Stimulated activated CD8-positive, alpha-beta memory T cell treated with anti-CD3 and anti-CD28 coated beads, Interleukin-15, amount 100 ng/mL, for 48 hours (primary cell): ENCODE measurements at regions not wholly inside any gene's neighbourhood (a gene's known extent, or its start where the extent isn't known, plus 50 kb on each side); places are given as distances from the start of the nearest gene placed in this dataset.
"Not testable (repeated sequence)": the region's sequence is repeated elsewhere in the genome, so short reads cannot be mapped to it uniquely, and the experiment has no call there.

Experiments used
- DNase-seq, 2 donors: peaks; one replicate each; pipeline ENCODE4 v3.0.0-alpha.2; 2020; ENCODE audit warnings: low read depth in 2 of 2

DNA sequence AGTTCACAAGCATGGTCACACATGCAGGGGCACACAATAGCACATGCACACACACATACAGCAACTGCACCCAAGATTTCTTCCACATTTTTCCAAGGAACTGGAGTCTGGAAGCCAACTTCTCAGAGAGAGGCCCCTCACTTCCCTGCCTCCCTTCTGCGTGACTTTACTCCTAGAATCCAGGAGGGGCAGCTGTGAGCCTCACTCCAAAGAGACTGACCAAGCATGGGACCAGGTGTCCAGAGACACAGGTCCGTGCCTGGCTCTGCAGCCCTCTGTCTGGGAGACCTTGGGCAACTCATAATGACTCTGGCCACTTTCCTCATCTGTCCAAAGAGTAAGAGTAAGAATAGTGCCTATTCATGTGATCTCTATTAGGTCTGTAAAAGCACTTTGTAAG lies 104.7 kb upstream of the TMEM132E start:
- no peak for DNase-seq

DNA sequence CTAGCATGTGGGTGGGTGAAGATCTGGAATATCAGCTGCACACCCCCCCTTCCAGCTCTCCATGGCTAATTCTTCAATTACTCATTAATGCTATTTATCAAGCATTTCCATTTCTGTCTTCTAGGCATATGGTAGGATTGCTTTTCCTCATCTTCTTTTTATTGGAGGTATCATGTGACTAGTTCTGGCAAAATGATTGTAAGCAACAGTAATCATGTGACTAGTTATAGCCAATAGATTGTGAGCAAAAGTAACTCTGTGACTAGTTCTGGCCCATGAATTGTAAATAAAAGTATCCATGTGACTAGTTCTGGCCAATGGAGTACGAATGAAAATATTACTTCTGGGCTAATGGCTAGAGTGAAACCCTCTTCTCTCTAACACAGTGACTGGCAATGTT lies 107.0 kb upstream of the TMEM132E start:
- DNase-seq = no peak

DNA sequence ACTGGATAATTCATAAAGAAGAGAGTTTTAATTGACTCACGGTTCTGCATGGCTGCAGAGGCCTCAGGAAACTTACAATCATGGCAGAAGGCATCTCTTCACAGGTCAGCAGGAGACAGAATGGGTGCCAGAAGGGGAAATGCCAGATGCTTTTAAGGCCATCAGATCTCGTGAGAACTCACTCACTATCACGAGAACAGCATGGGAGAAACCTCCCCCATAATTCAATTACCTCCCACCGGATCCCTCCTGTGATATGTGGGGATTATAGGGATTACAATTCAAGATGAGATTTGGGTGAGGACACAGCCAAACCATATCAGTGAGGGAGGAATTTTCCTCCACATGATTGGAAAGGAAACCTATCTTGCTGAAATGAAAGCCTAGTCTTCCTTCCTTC lies 108.1 kb upstream of the TMEM132E start:
- DNase-seq = not testable (repeated sequence)

DNA sequence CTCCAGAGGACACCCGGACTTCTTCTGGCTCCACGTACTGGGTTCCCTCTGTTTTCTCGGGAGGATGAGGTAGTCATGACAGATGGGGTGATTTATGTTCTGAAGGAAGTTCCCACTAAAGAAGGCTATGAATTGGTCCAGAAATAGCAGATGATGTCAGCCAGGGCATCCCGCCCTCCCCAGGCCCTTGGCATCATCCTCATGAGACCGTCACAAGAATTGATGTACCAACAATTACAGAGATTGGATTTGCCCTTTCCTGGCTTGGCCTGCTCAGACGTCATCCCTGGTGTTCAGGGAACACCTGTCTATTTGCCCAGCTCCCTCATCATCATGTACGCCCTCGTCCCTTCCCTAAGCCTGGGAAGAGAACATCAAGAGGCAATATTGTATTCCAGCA lies 102.8 kb upstream of the CCL1 start:
- no peak for DNase-seq

DNA sequence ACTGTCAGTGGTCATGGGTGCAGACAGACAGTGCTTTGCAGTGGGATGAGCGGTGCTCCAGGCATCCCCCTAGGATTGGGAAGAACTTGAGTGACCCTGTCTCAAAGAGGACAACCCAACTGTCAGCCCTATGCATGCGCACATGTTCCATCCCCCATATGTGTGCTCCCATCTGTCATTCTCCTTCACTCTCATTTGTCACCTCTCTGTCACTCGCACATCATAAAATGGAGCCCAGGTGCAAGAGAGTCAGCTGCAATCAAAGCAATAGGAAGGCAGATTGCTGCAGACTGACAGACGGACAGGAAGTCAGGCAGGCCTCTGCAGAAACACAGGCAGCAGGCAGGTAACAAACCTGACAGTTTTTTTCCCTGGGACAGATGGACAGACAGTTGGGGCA lies 101.8 kb upstream of the CCL1 start:
- no peak for DNase-seq

DNA sequence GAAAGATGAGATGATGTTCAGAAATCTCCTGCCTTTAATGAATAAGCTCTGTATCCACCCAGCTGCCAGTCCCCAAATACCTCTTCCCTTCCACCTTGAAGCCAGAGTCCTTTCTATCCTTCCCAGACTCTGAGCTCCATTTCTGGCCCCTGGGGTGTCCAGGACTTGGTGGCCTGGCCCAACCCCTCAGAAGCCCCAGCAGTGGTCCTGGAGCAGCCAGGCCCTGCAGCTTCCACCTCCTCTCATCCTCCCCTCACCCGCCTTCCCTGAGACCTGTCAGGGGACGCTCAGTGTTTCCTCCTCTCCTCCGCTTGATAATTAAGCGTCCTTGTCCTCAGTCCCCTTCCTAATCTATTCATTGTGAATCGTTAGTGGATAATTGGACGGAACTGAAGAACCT lies 95.2 kb upstream of the CCL1 start:
- DNase-seq = no peak

DNA sequence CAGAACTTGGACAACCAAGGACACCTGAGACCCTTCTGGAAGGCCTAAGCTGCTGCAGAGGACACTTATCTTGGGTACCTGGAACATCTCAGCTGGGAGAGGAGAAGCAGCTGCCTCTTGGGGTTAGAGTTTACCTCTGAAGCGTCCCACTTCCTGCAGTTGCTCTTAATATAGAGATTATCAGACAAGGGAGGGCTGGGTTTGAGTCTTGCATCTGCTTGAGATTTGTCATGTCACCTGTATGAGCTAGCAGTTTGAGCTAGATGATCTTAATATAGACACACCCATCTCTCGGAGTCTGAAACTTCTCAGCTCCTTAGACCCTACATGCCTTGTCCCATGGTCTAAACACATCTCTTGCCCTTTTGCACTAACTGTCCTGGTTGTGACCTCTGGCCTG lies 93.1 kb upstream of the CCL1 start:
- no peak for DNase-seq

DNA sequence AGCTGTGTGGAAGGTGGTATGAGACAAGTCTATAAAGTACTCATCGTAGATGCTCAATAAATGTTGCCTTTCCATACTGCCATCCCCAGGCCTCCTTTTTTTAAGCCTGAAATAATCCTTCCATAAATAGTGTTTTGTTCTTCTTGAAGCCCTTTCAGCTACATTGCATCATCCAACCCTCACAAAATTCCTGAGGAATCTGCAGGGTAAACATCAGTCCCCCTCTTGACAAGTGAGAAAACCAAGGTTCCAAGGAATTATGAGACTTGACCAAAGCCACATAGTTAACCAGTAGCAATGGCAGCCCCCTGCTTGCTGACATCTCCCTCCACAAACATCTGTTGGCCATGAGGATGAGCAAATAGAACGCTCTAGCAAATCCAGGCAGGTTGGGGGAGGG lies 89.7 kb upstream of the CCL1 start:
- no peak for DNase-seq

DNA sequence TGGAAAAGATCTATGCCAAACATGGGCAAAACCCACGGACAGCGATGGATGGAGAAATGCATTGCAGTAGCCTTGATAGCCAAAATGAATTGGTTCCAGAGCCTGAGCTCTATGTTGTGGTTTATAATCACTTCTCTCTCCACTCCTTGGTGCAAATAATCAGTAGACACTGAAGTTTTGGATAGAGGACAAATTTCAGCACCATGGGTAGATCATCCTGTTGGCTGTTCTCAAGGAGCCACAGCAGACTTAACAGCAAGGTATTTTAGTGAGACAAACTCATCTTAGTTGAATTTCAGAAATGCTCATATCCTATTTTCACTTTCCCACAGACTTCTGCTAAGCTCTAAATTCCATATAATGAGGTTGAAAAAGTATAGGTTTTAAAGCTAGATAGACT lies 88.3 kb upstream of the CCL1 start:
- DNase-seq = no peak

DNA sequence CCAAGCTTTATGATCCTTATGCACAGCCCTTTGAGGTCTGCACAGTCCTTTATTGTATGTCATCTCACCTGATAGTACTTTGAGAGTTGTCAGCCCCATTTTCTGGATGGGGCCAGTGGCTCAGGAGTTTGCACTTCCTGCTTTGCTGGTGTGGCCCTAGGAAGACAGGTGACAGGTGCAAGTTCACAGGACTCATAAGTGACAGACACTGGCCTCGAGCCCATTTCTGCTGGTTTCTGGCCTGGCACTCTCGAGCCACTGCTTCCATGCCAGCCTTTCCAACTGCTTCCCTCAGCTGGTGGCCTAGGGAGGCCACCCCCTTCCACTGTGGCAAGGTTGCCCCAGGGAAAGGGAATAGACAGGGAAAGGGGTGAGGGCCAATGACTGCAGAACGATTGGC lies 84.4 kb upstream of the CCL1 start:
- no peak for DNase-seq

DNA sequence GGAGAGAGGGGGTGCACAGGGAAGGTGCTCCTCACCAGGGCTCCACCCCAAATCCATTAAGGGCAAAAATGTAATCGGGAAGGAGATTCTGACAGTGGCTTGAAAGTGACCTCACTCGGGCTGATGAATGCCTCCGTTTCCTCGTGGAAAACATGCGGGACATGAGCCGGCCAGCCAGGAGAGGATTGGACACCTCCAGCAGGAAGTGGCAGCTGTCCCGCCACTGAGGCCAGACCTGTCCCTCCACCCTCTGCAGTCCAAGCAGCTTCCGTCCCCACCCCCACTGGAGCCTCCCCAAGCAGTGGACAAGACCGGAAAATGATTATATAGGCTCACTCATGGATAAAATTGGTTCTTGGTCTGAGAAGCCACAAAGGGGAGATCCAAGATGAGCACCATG lies 82.1 kb upstream of the CCL1 start:
- no peak for DNase-seq

DNA sequence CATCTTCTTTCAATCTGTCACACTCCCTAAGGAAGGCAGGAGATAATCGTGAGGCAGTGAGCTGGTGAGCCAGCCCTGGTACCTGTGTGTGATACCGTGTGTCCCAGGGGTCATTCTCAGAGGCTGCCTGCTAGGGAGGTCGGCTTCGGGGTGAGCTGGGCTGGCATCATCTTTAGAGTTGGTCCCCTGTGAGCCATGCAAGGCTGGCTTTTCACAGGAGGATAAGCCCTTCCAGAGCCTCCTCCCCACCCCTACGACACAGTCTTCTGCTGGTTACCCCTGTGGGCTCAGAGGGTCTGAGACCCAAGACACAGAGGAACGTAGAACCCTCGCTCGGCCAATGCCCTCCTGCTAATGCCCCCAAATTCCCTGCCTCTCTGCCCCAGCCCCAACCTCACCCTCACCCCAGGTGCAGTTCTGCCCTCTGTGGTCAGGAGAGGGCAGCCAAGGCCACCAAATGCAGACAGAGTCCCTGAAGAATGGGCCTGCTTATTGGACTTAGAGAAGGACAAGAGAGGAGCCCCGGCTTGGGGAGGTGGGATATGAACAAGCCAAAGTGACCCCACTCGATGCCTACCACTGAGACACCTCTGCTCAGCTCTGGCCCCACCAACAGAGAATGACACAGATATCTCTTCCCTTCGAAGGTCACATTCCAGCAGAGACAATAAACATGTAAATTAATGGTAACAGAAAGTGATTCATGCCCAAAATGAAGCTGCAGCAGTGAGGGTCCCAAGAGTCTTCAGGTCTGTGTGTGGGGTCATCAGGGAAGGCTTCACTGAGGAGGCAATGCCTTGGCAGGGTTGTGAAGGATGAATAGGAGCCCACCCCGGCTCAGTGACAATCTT lies 80.8 kb upstream of the CCL1 start:
- DNase-seq = no peak

DNA sequence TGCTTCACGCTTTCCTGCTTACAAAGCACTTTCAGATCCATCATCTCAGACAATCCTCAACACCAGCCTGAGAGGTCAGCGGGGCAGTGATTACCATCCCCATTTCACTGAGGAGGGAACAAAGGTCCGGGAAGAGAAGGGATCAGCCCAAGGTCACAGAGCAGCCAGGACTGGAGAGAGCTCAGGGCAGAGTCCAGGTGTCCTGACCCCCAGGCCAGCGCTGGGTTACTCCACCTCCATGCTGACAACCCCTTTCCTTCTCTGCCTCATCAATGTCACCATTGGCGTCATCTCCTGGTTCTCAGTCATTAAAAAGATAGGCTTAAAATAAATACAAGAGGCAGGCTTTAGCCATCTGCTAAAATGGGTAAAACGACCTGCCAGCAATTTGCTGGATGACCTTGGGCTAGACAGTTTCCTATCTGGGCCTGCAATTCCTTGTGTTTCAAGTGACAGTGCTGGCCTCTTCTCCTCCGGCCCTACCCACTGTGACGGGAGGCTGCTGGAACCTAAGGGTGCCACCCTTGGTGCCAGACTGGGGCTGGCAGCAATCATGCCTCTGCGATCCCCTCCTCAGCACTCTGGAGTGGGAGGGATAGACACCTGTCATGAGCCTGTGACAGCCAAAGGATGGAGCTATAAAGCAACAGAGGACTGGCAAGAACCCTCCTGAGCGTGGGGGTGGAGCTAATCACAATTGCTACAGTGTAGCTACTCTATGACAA lies 79.5 kb upstream of the CCL1 start:
- no peak for DNase-seq

DNA sequence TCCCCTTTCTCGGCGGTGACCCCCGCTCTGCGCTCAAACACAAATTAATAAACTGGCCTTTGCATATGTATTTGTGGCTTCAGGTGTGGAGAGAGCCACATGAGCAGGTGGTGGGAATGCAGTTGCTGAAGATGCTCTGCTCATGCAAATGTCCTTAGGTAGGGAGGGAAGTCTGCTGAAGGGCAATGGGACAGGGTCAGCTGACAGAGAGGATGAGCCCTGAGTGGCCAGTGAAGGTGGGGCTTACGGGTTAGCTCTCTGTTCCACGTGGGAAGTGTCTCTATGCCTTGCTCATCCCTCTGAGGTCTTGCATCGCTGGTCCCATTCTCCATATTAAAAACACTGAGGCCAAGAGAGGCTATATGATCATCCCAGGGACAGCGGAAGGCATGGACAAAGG lies 74.2 kb upstream of the CCL1 start:
- no peak for DNase-seq

DNA sequence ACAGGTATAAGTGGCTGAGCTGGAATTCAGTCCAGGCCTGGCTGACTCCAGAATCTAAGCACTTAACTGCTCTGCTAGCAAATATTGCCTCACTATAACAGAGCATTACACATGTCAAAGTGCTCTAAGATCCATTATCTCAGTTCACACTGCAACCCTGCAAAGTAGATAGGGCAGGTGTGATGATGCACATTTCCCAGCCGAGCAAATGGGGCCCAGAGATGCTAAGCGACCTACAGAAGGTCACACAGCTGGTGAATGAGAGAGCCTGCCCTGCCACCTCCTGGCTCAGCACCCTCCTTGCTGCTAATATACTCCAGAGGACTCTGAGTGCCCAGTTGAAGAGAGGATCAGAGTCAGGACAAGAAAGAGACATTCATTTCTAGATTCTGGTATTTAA lies 73.6 kb upstream of the CCL1 start:
- no peak for DNase-seq

DNA sequence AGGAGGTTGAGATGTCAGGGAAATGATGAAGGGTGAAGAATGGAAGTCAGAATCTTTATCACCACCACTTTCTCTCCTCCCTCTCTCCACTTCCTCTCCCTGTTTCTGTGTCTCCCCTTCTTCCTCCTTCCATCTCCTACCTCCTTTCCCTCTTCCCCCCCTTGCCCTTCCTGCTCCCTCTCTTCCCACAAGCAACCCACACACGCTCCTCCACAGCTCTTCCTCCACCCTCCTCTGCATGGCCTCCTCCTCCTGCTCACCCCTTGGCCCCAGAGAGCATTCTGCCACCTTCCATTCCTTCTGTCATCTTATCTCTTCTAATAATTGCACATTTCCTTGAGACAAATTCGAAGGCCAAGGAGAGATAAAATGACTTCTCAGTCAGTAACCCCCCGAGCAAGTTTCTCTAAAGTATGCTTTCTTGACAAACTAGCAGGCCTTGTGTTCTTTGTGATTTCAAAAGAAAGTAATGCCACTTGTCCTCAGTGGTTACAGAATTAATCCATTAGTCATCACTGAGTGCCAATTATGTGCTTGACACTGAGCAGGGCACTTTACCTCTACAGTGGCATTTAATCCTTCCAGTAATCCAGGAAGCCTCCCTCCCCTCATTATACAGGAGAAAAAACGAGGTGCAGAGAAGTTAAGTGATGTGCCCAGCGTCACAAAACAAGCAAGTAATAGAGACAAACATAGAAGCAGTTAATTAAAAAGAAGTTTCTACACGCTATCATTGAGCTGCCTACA lies 72.3 kb upstream of the CCL1 start:
- DNase-seq = no peak

DNA sequence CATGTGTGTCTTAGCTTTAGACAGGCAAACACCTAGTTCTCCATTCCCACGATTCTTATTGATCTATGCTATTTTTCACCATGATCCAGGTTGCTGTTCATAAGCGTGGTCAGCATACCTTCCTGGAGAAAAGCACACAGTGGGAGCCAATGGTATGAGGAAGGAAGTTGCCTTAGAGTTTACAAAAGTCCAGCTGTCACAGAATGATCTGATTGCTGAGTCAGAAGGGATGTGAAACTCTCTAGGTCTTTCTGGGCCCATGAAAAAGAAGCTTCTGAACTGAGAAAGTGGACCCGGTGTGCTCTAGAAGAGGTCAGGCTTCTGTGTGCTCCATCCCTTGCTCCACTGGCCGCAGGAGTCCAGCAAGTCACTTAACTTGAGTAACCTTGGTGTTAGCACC lies 71.0 kb upstream of the CCL1 start:
- DNase-seq = no peak

DNA sequence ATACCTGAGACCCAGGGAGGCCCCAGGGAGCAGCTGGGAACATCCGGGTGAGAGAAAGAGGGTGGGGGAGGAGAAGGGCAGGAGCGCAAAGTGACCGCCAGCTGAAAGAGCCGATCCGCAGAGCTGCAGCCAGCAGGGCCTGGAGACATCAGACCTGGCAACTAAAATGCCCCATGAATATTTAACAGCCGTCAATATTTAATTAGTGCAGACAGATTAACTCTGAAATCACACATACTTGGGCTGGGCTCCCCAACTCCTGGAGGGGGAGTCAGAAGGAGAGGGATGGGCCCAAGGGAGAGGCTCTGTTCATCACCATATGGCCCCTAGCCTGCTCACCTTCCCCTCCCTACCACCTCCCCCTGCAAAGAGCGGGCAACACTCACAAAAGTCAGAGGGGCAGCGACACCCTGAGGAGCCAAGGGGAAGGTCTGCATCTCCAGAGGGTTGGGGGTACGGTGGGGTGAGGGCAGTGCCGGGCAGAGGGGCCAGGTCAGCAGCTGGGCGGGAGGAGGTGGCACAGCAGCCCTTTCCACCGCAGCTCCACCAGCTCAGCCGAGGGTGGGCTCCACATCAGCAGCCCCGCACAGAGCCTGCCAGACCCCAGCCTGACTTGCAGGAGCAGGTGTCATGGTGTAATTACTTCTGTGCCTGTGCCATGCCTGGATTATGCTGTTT lies 61.9 kb upstream of the CCL1 start:
- no peak for DNase-seq

DNA sequence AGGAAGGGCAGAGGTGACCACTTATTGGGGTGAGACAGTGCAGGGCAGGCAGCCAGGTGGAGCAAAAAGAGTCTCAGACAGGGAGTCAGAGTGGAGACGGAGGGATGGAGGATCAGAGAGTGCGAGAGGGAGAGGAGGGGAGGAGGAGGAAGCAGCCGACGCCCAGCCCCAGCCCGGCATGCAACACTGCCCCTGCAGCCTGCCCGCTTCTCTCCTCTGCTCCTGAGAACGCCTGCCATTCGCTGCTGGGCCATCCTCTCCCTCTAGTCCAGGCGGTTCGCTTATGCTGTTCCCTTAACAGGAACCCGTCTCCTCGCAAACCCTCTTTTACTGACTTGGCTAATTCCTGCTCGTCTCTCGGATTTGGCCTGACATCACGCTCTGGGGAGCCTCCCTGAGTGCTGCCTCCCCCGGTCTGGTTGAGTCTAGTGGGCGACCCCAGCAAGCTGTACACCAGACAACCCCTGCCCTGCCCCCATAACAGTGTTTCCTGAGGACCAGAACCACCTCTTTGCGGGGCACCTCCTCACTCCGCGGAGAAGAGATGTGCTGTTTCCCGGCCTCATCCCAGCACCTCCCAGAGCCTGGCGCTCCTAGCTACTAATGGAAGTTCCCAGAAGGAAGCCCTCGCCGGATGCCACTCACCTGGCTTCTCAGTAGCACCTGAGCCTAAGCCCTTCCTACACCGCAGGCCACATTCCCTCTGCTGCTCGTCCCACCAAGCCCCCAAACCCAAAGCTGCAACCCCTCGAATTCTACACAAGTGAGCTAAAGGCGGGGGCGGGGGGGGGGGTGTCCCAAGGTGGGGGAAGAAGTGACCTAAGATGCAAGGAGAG lies 61.2 kb upstream of the CCL1 start:
- no peak for DNase-seq

DNA sequence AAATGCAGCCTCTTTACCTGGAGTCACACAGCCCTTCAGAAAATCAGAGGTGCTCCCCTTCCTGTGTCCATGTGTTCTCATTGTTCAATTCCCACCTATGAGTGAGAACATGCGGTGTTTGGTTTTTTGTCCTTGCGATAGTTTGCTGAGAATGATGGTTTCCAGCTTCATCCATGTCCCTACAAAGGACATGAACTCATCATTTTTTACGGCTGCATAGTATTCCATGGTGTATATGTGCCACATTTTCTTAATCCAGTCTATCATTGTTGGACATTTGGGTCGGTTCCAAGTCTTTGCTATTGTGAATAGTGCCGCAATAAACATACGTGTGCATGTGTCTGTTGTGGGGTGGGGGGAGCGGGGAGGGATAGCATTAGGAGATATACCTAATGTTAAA lies 60.3 kb upstream of the CCL1 start:
- DNase-seq = not testable (repeated sequence)

DNA sequence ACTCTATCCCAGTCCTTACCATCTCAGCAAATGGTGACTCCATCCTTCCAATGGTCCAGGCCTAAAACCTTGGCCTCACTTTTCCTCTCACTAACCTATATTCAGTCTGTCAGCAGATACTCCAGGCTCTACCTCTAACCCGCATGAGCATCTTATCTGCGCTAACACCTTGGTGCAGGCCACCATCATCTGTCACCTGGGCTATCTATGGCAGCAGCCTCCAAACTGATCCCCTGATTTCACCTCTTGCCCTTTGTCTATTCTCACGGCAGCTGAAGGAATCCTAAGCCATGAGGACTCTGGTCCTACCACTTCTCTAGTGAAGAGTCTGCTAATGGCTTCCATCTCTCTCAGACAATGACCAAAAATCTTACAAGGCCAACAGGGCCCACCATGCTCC lies 57.9 kb upstream of the CCL1 start:
- DNase-seq = no peak
